Breast epithelium (tissue), 4 donors: ENCODE measurements at regions not wholly inside any gene's neighbourhood (a gene's known extent, or its start where the extent isn't known, plus 50 kb on each side); places are given as distances from the start of the nearest gene placed in this dataset.

ENCODE experiments used
- DNase-seq, 2 donors: peaks; one replicate each; pipeline ENCODE4 v3.0.0-alpha.2; 2019; ENCODE audit warnings: low spot score in 2 of 2
- H3K27ac ChIP-seq, 2 donors: fragments of 200-600 bp; sonication (generic) in 1 of 2; one replicate each; pipeline ENCODE4 v1.5.1; 2016 to 2019; ENCODE audit warnings: mild to moderate bottlenecking in 1 of 2
- H3K27me3 ChIP-seq, 2 donors: fragments of 200-600 bp; sonication (generic) in 1 of 2; one replicate each; pipeline versions ENCODE4 v1.5.1 to v1.6.0; 2017 to 2019; ENCODE audit warnings: control low read depth in 1 of 2, mild to moderate bottlenecking in 1 of 2
- H3K36me3 ChIP-seq: fragments of 200-600 bp; one replicate; pipeline ENCODE4 v1.5.1; 2019
- H3K4me1 ChIP-seq, 2 donors: fragments of 200-600 bp; sonication (generic); one replicate each; pipeline ENCODE4 v1.5.1; 2016 to 2019; ENCODE audit warnings: control low read depth in 1 of 2
- H3K4me3 ChIP-seq, 3 donors: fragments of 200-600 bp; sonication (generic); 1 replicate in 2 of 3; 2 replicates in 1 of 3; pipeline ENCODE4 v1.5.1; 2016 to 2019; ENCODE audit warnings: mild to moderate bottlenecking in 3 of 3, moderate library complexity in 2 of 3
- H3K9me3 ChIP-seq, 2 donors: fragments of 200-600 bp; sonication (generic) in 1 of 2; one replicate each; pipeline ENCODE4 v1.5.1; 2016 to 2019; ENCODE audit warnings: control low read depth in 1 of 2
- CTCF ChIP-seq, 3 donors: fragments of 450-650 bp; IDR thresholded peaks; one replicate each; pipeline ENCODE4 v1.5.1; 2016 to 2017; ENCODE audit warnings: antibody characterized with exemption in 3 of 3, mild to moderate bottlenecking in 3 of 3, moderate library complexity in 3 of 3
- POLR2A ChIP-seq: fragments of 450-650 bp; IDR thresholded peaks from one replicate; pipeline ENCODE4 v1.6.1; 2016; ENCODE audit warnings: antibody characterized with exemption, mild to moderate bottlenecking, moderate library complexity
- POLR2AphosphoS5 ChIP-seq, 3 donors: sonication (generic); formaldehyde crosslinking; IDR thresholded peaks; one replicate each; pipeline ENCODE4 v1.6.1; 2017; ENCODE audit warnings: antibody characterized with exemption in 3 of 3
- intact Hi-C: fragments of 100-400 bp; cut with DNase I; formaldehyde crosslinking; loops from one replicate; pipeline ENCODE4 v1.15.1; 2023; ENCODE audit warnings: low total_unique reads

- no peak for TF ChIP-seq CTCF (IDR thresholded peaks at IDR 0.05)
- TF ChIP-seq POLR2AphosphoS5 (IDR thresholded peaks at IDR 0.05), result no peak
- TF ChIP-seq POLR2A, result no peak
- no peak overlapping the region for H3K4me3 ChIP-seq
- DNase-seq, result no peak
- no peaks in the 10 kb centered on the region for H3K4me1 ChIP-seq
- no peaks in the 10 kb centered on the region for H3K9me3 ChIP-seq
- H3K27ac ChIP-seq, result no peak overlapping the region
- intact Hi-C loops, result no loop called here
- H3K27me3 ChIP-seq, result no peaks in the 10 kb centered on the region
- H3K36me3 ChIP-seq, result no peaks in the 10 kb centered on the region
Measured at GRCh38 chr13:61774903-61775302, 359.3 kb upstream of the PCDH20 start.

GRCh38 chr13:61770681-61771080 is 355.0 kb upstream of the PCDH20 start:
- intact Hi-C loops, result no loop called here
- no peak overlapping the region for H3K4me3 ChIP-seq
- no peak for DNase-seq
- H3K27me3 ChIP-seq, result no peaks in the 10 kb centered on the region
- TF ChIP-seq POLR2AphosphoS5 (IDR thresholded peaks at IDR 0.05) (no peak), POLR2A (no peak), CTCF (IDR thresholded peaks at IDR 0.05) (no peak)
- no peaks in the 10 kb centered on the region for H3K4me1 ChIP-seq
- no peaks in the 10 kb centered on the region for H3K9me3 ChIP-seq
- H3K27ac ChIP-seq, result no peak overlapping the region
- no peaks in the 10 kb centered on the region for H3K36me3 ChIP-seq

GRCh38 chr13:61768175-61768574 is 352.5 kb upstream of the PCDH20 start:
- TF ChIP-seq POLR2A, result no peak
- no peak for TF ChIP-seq CTCF (IDR thresholded peaks at IDR 0.05)
- no peak for TF ChIP-seq POLR2AphosphoS5 (IDR thresholded peaks at IDR 0.05)
- no peak for DNase-seq
- H3K4me3 ChIP-seq, result no peak overlapping the region
- H3K27me3 ChIP-seq, result no peaks in the 10 kb centered on the region
- no peaks in the 10 kb centered on the region for H3K36me3 ChIP-seq
- no peaks in the 10 kb centered on the region for H3K9me3 ChIP-seq
- no peak overlapping the region for H3K27ac ChIP-seq
- intact Hi-C loops, result no loop called here
- no peaks in the 10 kb centered on the region for H3K4me1 ChIP-seq

- no peaks in the 10 kb centered on the region for H3K9me3 ChIP-seq
- H3K36me3 ChIP-seq, result no peaks in the 10 kb centered on the region
- H3K4me1 ChIP-seq, result no peaks in the 10 kb centered on the region
- H3K27ac ChIP-seq, result no peak overlapping the region
- no peak overlapping the region for H3K4me3 ChIP-seq
- no peaks in the 10 kb centered on the region for H3K27me3 ChIP-seq
- intact Hi-C loops, result no loop called here
- TF ChIP-seq CTCF (IDR thresholded peaks at IDR 0.05), result no peak
- TF ChIP-seq POLR2A, result no peak
- no peak for TF ChIP-seq POLR2AphosphoS5 (IDR thresholded peaks at IDR 0.05)
- DNase-seq, result no peak
Measured at GRCh38 chr13:61766667-61767058, 351.0 kb upstream of the PCDH20 start.

- no peak for TF ChIP-seq POLR2A
- no peak for TF ChIP-seq CTCF (IDR thresholded peaks at IDR 0.05)
- TF ChIP-seq POLR2AphosphoS5 (IDR thresholded peaks at IDR 0.05), result no peak
- Histone ChIP-seq H3K27ac (no peak overlapping the region), H3K9me3 (no peaks in the 10 kb centered on the region), H3K4me1 (no peaks in the 10 kb centered on the region), H3K4me3 (no peak overlapping the region), H3K36me3 (no peaks in the 10 kb centered on the region), H3K27me3 (no peaks in the 10 kb centered on the region)
- no peak for DNase-seq
- intact Hi-C loops, result no loop called here
Measured at GRCh38 chr13:61765940-61766666, 350.5 kb upstream of the PCDH20 start.
